SK-N-SH (cell line): ENCODE measurements at regions not wholly inside any gene's neighbourhood (a gene's known extent, or its start where the extent isn't known, plus 50 kb on each side); places are given as distances from the start of the nearest gene placed in this dataset.

Experiments used
- CTCF ChIA-PET: fragments of 300-600, 350-600 bp; formaldehyde crosslinking; extraction: SDS; loops from one replicate; lab custom pipeline; 2021; lab: Yijun Ruan, JAX
- POLR2A ChIA-PET: fragments of 350-600 bp; sonication (Branson Sonifier 250); formaldehyde crosslinking; extraction: SDS; loops from one replicate; lab custom pipeline; 2020; ENCODE audit warnings: antibody characterized with exemption, inconsistent platforms; lab: Yijun Ruan, JAX
- DNase-seq: peaks from one replicate; pipeline ENCODE4 v3.0.0; 2012
- H2AFZ ChIP-seq: fragments of 200-600 bp; sonication (generic); 2 replicates; pipeline ENCODE4 v1.8.1; 2016; ENCODE audit warnings: antibody characterized with exemption, mild to moderate bottlenecking, low read depth
- H3F3A ChIP-seq: fragments of 200-600 bp; sonication (generic); replicated peaks from 2 replicates; pipeline ENCODE3; 2016; ENCODE audit warnings: antibody characterized with exemption, mild to moderate bottlenecking; ENCODE audit not compliant: insufficient read depth
- H3K27ac ChIP-seq, 2 experiments: fragments of 200-500 bp in 1 of 2; fragments of 200-600 bp in 1 of 2; sonication (Bioruptor generic) in 1 of 2; sonication (generic), shearing (Covaris generic) in 1 of 2; 2 replicates each; pipeline versions ENCODE4 v1.5.1 to v1.6.1; 2014 to 2016; ENCODE audit warnings: low read depth in 2 of 2, inconsistent platforms in 1 of 2, low read length in 1 of 2, mild to moderate bottlenecking in 1 of 2, mixed read lengths in 1 of 2
- H3K27me3 ChIP-seq: fragments of 200-600 bp; sonication (generic), shearing (Covaris generic); 2 replicates; pipeline ENCODE4 v1.6.1; 2016; ENCODE audit warnings: mixed run types; ENCODE audit not compliant: insufficient read depth
- H3K36me3 ChIP-seq, 2 experiments: fragments of 200-500 bp in 1 of 2; fragments of 200-600 bp in 1 of 2; sonication (Bioruptor generic) in 1 of 2; sonication (generic) in 1 of 2; replicated peaks in 1 of 2; 2 replicates each; pipeline versions ENCODE3 to v1.5.1; 2014 to 2016; ENCODE audit warnings: low read length in 1 of 2, mild to moderate bottlenecking in 1 of 2; ENCODE audit not compliant: insufficient read depth in 2 of 2, control insufficient read depth in 1 of 2
- H3K4me1 ChIP-seq, 2 experiments: fragments of 200-500 bp in 1 of 2; fragments of 200-600 bp in 1 of 2; sonication (Bioruptor generic) in 1 of 2; sonication (generic), shearing (Covaris generic) in 1 of 2; 2 replicates each; pipeline versions ENCODE4 v1.5.1 to v1.6.1; 2014 to 2016; ENCODE audit warnings: low read depth in 1 of 2, low read length in 1 of 2, mixed run types in 1 of 2; ENCODE audit not compliant: insufficient read depth in 2 of 2, control insufficient read depth in 1 of 2
- H3K4me2 ChIP-seq: fragments of 200-600 bp; sonication (generic), shearing (Covaris generic); 2 replicates; pipeline ENCODE4 v1.6.1; 2017; ENCODE audit warnings: mixed run types
- H3K4me3 ChIP-seq, 2 experiments: fragments of 200-500 bp in 1 of 2; fragments of 200-600 bp in 1 of 2; sonication (Bioruptor generic) in 1 of 2; sonication (generic), shearing (Covaris generic) in 1 of 2; 2 replicates each; pipeline versions ENCODE4 v1.5.1 to v1.8.1; 2014 to 2016; ENCODE audit warnings: low read depth in 2 of 2, inconsistent platforms in 1 of 2, low read length in 1 of 2, mild to moderate bottlenecking in 1 of 2, mixed read lengths in 1 of 2, moderate library complexity in 1 of 2
- H3K79me2 ChIP-seq: fragments of 200-600 bp; sonication (generic); 2 replicates; pipeline ENCODE4 v1.8.1; 2017; ENCODE audit warnings: mild to moderate bottlenecking; ENCODE audit not compliant: insufficient read depth
- H3K9ac ChIP-seq: fragments of 200-600 bp; sonication (generic); 2 replicates; pipeline ENCODE4 v1.6.1; 2017; ENCODE audit warnings: mixed run types
- H3K9me2 ChIP-seq: fragments of 200-600 bp; sonication (generic); 2 replicates; pipeline ENCODE4 v1.6.1; 2017; ENCODE audit warnings: mixed run types
- H3K9me3 ChIP-seq: fragments of 200-600 bp; sonication (generic); 2 replicates; pipeline ENCODE4 v1.6.1; 2017; ENCODE audit warnings: mixed run types, mild to moderate bottlenecking, moderate library complexity
- H4K20me1 ChIP-seq: fragments of 200-600 bp; sonication (generic); 2 replicates; pipeline ENCODE4 v1.6.1; 2017; ENCODE audit warnings: mild to moderate bottlenecking, mixed run types; ENCODE audit not compliant: insufficient read depth
- EP300 ChIP-seq, 2 experiments: IDR thresholded peaks; 2 replicates each; pipeline versions ENCODE4 v1.4.0 to v1.6.1; 2012; ENCODE audit warnings: borderline replicate concordance in 1 of 2, low read depth in 1 of 2, low read length in 1 of 2
- IRF3 ChIP-seq: fragments of 150-350 bp; IDR thresholded peaks from 2 replicates; pipeline ENCODE4 v1.6.1; 2016; ENCODE audit warnings: mild to moderate bottlenecking, low read depth, low read length
- MXI1 ChIP-seq: IDR thresholded peaks from 2 replicates; pipeline ENCODE4 v1.6.1; 2012; ENCODE audit warnings: mild to moderate bottlenecking, low read depth, low read length, improper control_type of control experiment
- NFIC ChIP-seq: IDR thresholded peaks from 2 replicates; pipeline ENCODE4 v1.4.0; 2012; ENCODE audit warnings: borderline replicate concordance
- NRF1 ChIP-seq: IDR thresholded peaks from 2 replicates; pipeline ENCODE4 v1.6.1; 2012; ENCODE audit warnings: low read depth, mild to moderate bottlenecking, low read length
- PBX3 ChIP-seq: IDR thresholded peaks from 2 replicates; pipeline ENCODE4; 2012
- REST ChIP-seq: IDR thresholded peaks from 2 replicates; pipeline ENCODE4 v1.6.1; 2012; ENCODE audit warnings: mild to moderate bottlenecking, low read depth, low read length, moderate library complexity
- RFX5 ChIP-seq: IDR thresholded peaks from 2 replicates; pipeline ENCODE4 v1.6.1; 2012; ENCODE audit warnings: mild to moderate bottlenecking, improper control_type of control experiment, low read length
- SMC3 ChIP-seq: IDR thresholded peaks from 2 replicates; pipeline ENCODE4 v1.6.1; 2012; ENCODE audit warnings: low read depth, low read length, improper control_type of control experiment
- TAF1 ChIP-seq: IDR thresholded peaks from 2 replicates; pipeline ENCODE4 v1.6.1; 2012; ENCODE audit warnings: low read depth, mild to moderate bottlenecking, low read length, moderate library complexity, borderline replicate concordance
- YY1 ChIP-seq: IDR thresholded peaks from 2 replicates; pipeline ENCODE4 v1.4.0; 2012; ENCODE audit warnings: low read depth, mild to moderate bottlenecking
- ZBTB33 ChIP-seq: IDR thresholded peaks from 2 replicates; pipeline ENCODE4 v1.4.0; 2012; ENCODE audit warnings: low read depth, borderline replicate concordance
- WGBS: methylation state at CpG from one replicate; pipeline ENCODE4 v1.1.6; 2017; ENCODE audit warnings: low lambda C conversion rate; 5-methylcytosine and 5-hydroxymethylcytosine counted together

GRCh38 chr9:82555031-82555430 is 507.9 kb downstream of the RASEF start:
- H2AFZ ChIP-seq, result no peak overlapping the region
- CTCF ChIA-PET, result interaction anchor here (1.4 to 2.2 kb wide), 4 partner anchors 12 to 52 kb away, joined by 3 to 9 read pairs (median 4); no protein-coding TSS in a partner anchor

More at GRCh38 chr9:82555031-82555430, 507.9 kb downstream of the RASEF start:
- Histone ChIP-seq H3K27me3 (no peaks in the 10 kb centered on the region), H3K9ac (no peak overlapping the region), H3K79me2 (no peaks in the 10 kb centered on the region), H3K4me1 (peaks cover 0 to 20% of the 10 kb centered on the region in 2 experiments; a peak in 2 of 4 replicates), H3F3A (no peaks in the 10 kb centered on the region), H3K9me3 (no peaks in the 10 kb centered on the region), H4K20me1 (no peaks in the 10 kb centered on the region), H3K27ac (peak overlapping the region in 1 of 2 experiments; percentile 93; a peak in 2 of 4 replicates), H3K36me3 (no peaks in the 10 kb centered on the region), H3K9me2 (no peaks in the 10 kb centered on the region), H3K4me2 (no peak overlapping the region), H3K4me3 (no peak overlapping the region)
- 34% methylated on average over 1 of the region's 1 CpG for WGBS
- DNase-seq, result no peak
- POLR2A ChIA-PET, result no interaction called here
- no peak for TF ChIP-seq SMC3
- no peak for TF ChIP-seq MXI1
- no peak for TF ChIP-seq PBX3
- TF ChIP-seq EP300 (IDR thresholded peaks at IDR 0.05; ENCODE audit: borderline replicate concordance in 1 of 2, low read depth in 1 of 2, low read length in 1 of 2), result no peak
- TF ChIP-seq RFX5, result no peak
- no peak for TF ChIP-seq YY1
- TF ChIP-seq ZBTB33, result no peak
- TF ChIP-seq REST, result no peak
- TF ChIP-seq TAF1, result no peak
- no peak for TF ChIP-seq NRF1
- TF ChIP-seq IRF3, result no peak
- TF ChIP-seq NFIC, result no peak
